ENCODE measurements at regions not wholly inside any gene's neighbourhood (a gene's known extent, or its start where the extent isn't known, plus 50 kb on each side); places are given as distances from the start of the nearest gene placed in this dataset.

- TF ChIP-seq CTCF (IDR thresholded peaks at IDR 0.05), result no peak
- TF ChIP-seq EZH2 (IDR thresholded peaks at IDR 0.05), result no peak
Measured at GRCh38 chr1:199811163-199811562, 216.3 kb upstream of the NR5A2 start.

Measured in neural progenitor cell (in vitro differentiated cells).